Spinal cord (tissue), 9 donors: ENCODE measurements at regions not wholly inside any gene's neighbourhood (a gene's known extent, or its start where the extent isn't known, plus 50 kb on each side); places are given as distances from the start of the nearest gene placed in this dataset.

Source experiments
- DNase-seq, 6 donors: peaks; one replicate each; pipeline versions ENCODE4 v3.0.0 to v3.0.0-alpha.2; 2013 to 2015; ENCODE audit warnings: low spot score in 6 of 6, low read depth in 4 of 6
- H3K27ac ChIP-seq: one replicate; pipeline ENCODE4 v1.5.1; 2013; ENCODE audit warnings: low read depth, low read length, control low read depth
- H3K27me3 ChIP-seq: one replicate; pipeline ENCODE4 v1.6.1; 2013; ENCODE audit warnings: low read length; ENCODE audit not compliant: control insufficient read depth, insufficient read depth
- H3K36me3 ChIP-seq: one replicate; pipeline ENCODE4 v1.6.1; 2013; ENCODE audit warnings: low read length; ENCODE audit not compliant: control insufficient read depth, insufficient read depth
- H3K4me1 ChIP-seq: one replicate; pipeline ENCODE4 v1.6.1; 2013; ENCODE audit warnings: low read length; ENCODE audit not compliant: control insufficient read depth, insufficient read depth
- H3K4me3 ChIP-seq: one replicate; pipeline ENCODE4 v1.5.1; 2013; ENCODE audit warnings: low read depth, low read length, control low read depth
- H3K9me3 ChIP-seq: one replicate; pipeline ENCODE4 v1.6.1; 2013; ENCODE audit warnings: low read length; ENCODE audit not compliant: control insufficient read depth, insufficient read depth
- WGBS: methylation state at CpG from one replicate; pipeline ENCODE4 v1.1.5; 2013; ENCODE audit warnings: missing lambda C conversion rate; ENCODE audit not compliant: insufficient coverage; 5-methylcytosine and 5-hydroxymethylcytosine counted together
- donor health status: healthy.

- H3K4me3 ChIP-seq, result no peak overlapping the region
- no peaks in the 10 kb centered on the region for H3K36me3 ChIP-seq
- peak in 1 of 6 donors; percentile 13 for DNase-seq
- H3K4me1 ChIP-seq, result no peaks in the 10 kb centered on the region
- H3K27me3 ChIP-seq, result no peaks in the 10 kb centered on the region
- no peaks in the 10 kb centered on the region for H3K9me3 ChIP-seq
- WGBS, result 67% methylated on average over 1 of the region's 3 CpGs
- no peak overlapping the region for H3K27ac ChIP-seq
Observed at GRCh38 chr14:87108726-87109125, 884.3 kb downstream of the GALC start.

GRCh38 chr14:87102811-87103378 is 890.1 kb downstream of the GALC start:
- H3K27me3 ChIP-seq, result no peaks in the 10 kb centered on the region
- DNase-seq, result no peak
- no peak overlapping the region for H3K27ac ChIP-seq
- no peaks in the 10 kb centered on the region for H3K36me3 ChIP-seq
- 100% methylated on average over 1 of the region's 3 CpGs for WGBS
- H3K4me3 ChIP-seq, result no peak overlapping the region
- no peaks in the 10 kb centered on the region for H3K4me1 ChIP-seq
- H3K9me3 ChIP-seq, result no peaks in the 10 kb centered on the region

GRCh38 chr14:87097015-87097414 is 896.0 kb downstream of the GALC start:
- Histone ChIP-seq H3K27ac (no peak overlapping the region), H3K4me3 (no peak overlapping the region), H3K9me3 (no peaks in the 10 kb centered on the region), H3K4me1 (no peaks in the 10 kb centered on the region), H3K27me3 (no peaks in the 10 kb centered on the region), H3K36me3 (no peaks in the 10 kb centered on the region)
- 89% methylated on average over 1 of the region's 2 CpGs for WGBS
- DNase-seq, result peak in 1 of 6 donors; percentile 40

- no peak overlapping the region for H3K4me3 ChIP-seq
- H3K27me3 ChIP-seq, result no peaks in the 10 kb centered on the region
- no peaks in the 10 kb centered on the region for H3K36me3 ChIP-seq
- no peaks in the 10 kb centered on the region for H3K9me3 ChIP-seq
- no peak for DNase-seq
- no peaks in the 10 kb centered on the region for H3K4me1 ChIP-seq
- 62% methylated on average over 2 of the region's 2 CpGs for WGBS
- no peak overlapping the region for H3K27ac ChIP-seq
Observed at GRCh38 chr14:87094913-87095312, 898.1 kb downstream of the GALC start.

- Histone ChIP-seq H3K9me3 (no peaks in the 10 kb centered on the region), H3K27ac (no peak overlapping the region), H3K27me3 (no peaks in the 10 kb centered on the region), H3K4me1 (no peaks in the 10 kb centered on the region), H3K36me3 (no peaks in the 10 kb centered on the region), H3K4me3 (no peak overlapping the region)
- WGBS, result no CpG with 5 or more reads among the region's 3 CpGs
- peak in 1 of 6 donors; percentile 14 for DNase-seq
Observed at GRCh38 chr14:87088588-87088987, 904.4 kb downstream of the GALC start.

- WGBS, result no CpG with 5 or more reads among the region's 1 CpG
- Histone ChIP-seq H3K27ac (no peak overlapping the region), H3K27me3 (no peaks in the 10 kb centered on the region), H3K36me3 (no peaks in the 10 kb centered on the region), H3K4me3 (no peak overlapping the region), H3K9me3 (no peaks in the 10 kb centered on the region), H3K4me1 (no peaks in the 10 kb centered on the region)
- no peak for DNase-seq
Observed at GRCh38 chr14:87087881-87088280, 905.1 kb downstream of the GALC start.

- WGBS, result 100% methylated on average over 1 of the region's 1 CpG
- no peaks in the 10 kb centered on the region for H3K36me3 ChIP-seq
- no peak overlapping the region for H3K27ac ChIP-seq
- DNase-seq, result no peak
- H3K9me3 ChIP-seq, result no peaks in the 10 kb centered on the region
- H3K4me3 ChIP-seq, result no peak overlapping the region
- H3K27me3 ChIP-seq, result no peaks in the 10 kb centered on the region
- H3K4me1 ChIP-seq, result no peaks in the 10 kb centered on the region
Observed at GRCh38 chr14:87084908-87085307, 908.1 kb downstream of the GALC start.

- Histone ChIP-seq H3K27ac (no peak overlapping the region), H3K4me3 (no peak overlapping the region), H3K27me3 (no peaks in the 10 kb centered on the region), H3K9me3 (no peaks in the 10 kb centered on the region), H3K36me3 (no peaks in the 10 kb centered on the region), H3K4me1 (no peaks in the 10 kb centered on the region)
- no peak for DNase-seq
Observed at GRCh38 chr14:87082917-87083316, 910.1 kb downstream of the GALC start.

GRCh38 chr14:87081004-87081403 is 912.0 kb downstream of the GALC start:
- Histone ChIP-seq H3K9me3 (no peaks in the 10 kb centered on the region), H3K36me3 (no peaks in the 10 kb centered on the region), H3K4me3 (no peak overlapping the region), H3K4me1 (no peaks in the 10 kb centered on the region), H3K27ac (no peak overlapping the region), H3K27me3 (no peaks in the 10 kb centered on the region)
- 82% methylated on average over 5 of the region's 6 CpGs for WGBS
- DNase-seq, result no peak

GRCh38 chr14:87080146-87080545 is 912.8 kb downstream of the GALC start:
- H3K4me1 ChIP-seq, result no peaks in the 10 kb centered on the region
- no peaks in the 10 kb centered on the region for H3K9me3 ChIP-seq
- H3K4me3 ChIP-seq, result no peak overlapping the region
- H3K36me3 ChIP-seq, result no peaks in the 10 kb centered on the region
- whole genome bisulfite sequencing, result 80% methylated on average over 5 of the region's 7 CpGs
- no peaks in the 10 kb centered on the region for H3K27me3 ChIP-seq
- DNase-seq, result peak in 1 of 6 donors; percentile 15
- no peak overlapping the region for H3K27ac ChIP-seq
